K562 (cell line): ENCODE measurements at regions not wholly inside any gene's neighbourhood (a gene's known extent, or its start where the extent isn't known, plus 50 kb on each side); places are given as distances from the start of the nearest gene placed in this dataset.
A peak's percentile ranks its signal among the peaks of the same experiment; 100 is the strongest.

ENCODE experiments used
- ATAC-seq: fragments of 200-7000 bp; cut with Tn5 transposase; 3 replicates; pipeline ENCODE4 v1.9.1; 2020; ENCODE audit warnings: moderate library complexity
- BruUV-seq: library from RNA; stranded (reverse); fragments of 400-500 nt; replicated peaks from 2 replicates; lab custom pipeline; 2021; lab: Mats Ljungman, UMichigan
- CTCF ChIA-PET: fragments of 300-600 bp; formaldehyde crosslinking; extraction: SDS; loops from one replicate; lab custom pipeline; 2021; ENCODE audit warnings: low intra/inter-chr PET ratio; lab: Yijun Ruan, JAX
- POLR2A ChIA-PET: fragments of 300-600, 350-650 bp; sonication (Branson Sonifier 250); formaldehyde crosslinking; extraction: SDS; loops from one replicate; lab custom pipeline; 2021; ENCODE audit warnings: antibody characterized with exemption, inconsistent platforms; lab: Yijun Ruan, JAX
- DNase-seq, 4 experiments: peaks; one replicate each; pipeline versions ENCODE4 v3.0.0 to v3.0.0-alpha.2; 2011 to 2018; ENCODE audit warnings: low spot score in 3 of 4, mixed read lengths in 3 of 4; ENCODE audit errors: extremely low read depth in 1 of 4
- FAIRE-seq: peaks from 2 replicates; lab custom pipeline; 2011; peaks lifted over from hg19 to GRCh38; lab: Jason Lieb, UNC
- H2AFZ ChIP-seq: 2 replicates; pipeline ENCODE4 v1.6.0; 2011; ENCODE audit warnings: low read depth, low read length, control low read depth, inconsistent platforms
- H3K27ac ChIP-seq: fragments of 200-600 bp; 3 replicates; pipeline ENCODE4 v1.8.0; 2011; ENCODE audit warnings: low read depth, mild to moderate bottlenecking, control low read depth, inconsistent platforms, low read length, moderate library complexity, mixed read lengths; ENCODE audit errors: extremely low read depth
- H3K27me3 ChIP-seq, 2 experiments: fragments of 300-600 bp in 1 of 2; 2 replicates in 1 of 2; 3 replicates in 1 of 2; pipeline versions ENCODE4 v1.6.0 to v1.8.0; 2011; ENCODE audit warnings: inconsistent platforms in 2 of 2, low read length in 2 of 2, mild to moderate bottlenecking in 1 of 2, mixed read lengths in 1 of 2, moderate library complexity in 1 of 2; ENCODE audit not compliant: control insufficient read depth in 2 of 2, insufficient read depth in 2 of 2
- H3K36me3 ChIP-seq: fragments of 300-600 bp; 3 replicates; pipeline ENCODE4 v1.8.0; 2011; ENCODE audit warnings: mild to moderate bottlenecking, low read length, inconsistent platforms; ENCODE audit not compliant: control insufficient read depth, insufficient read depth
- H3K4me1 ChIP-seq, 2 experiments: fragments of 200-600 bp in 1 of 2; replicated peaks in 1 of 2; 2 replicates in 1 of 2; 3 replicates in 1 of 2; pipeline versions ENCODE4 v1.5.1 to v1.8.0; 2011; ENCODE audit warnings: inconsistent platforms in 2 of 2, low read length in 2 of 2, mild to moderate bottlenecking in 1 of 2, mixed read lengths in 1 of 2, moderate library complexity in 1 of 2; ENCODE audit not compliant: control insufficient read depth in 2 of 2, insufficient read depth in 2 of 2
- H3K4me2 ChIP-seq: 2 replicates; pipeline ENCODE4 v1.6.1; 2011; ENCODE audit warnings: low read length, control low read depth, inconsistent platforms, mixed read lengths; ENCODE audit not compliant: insufficient read depth
- H3K4me3 ChIP-seq: fragments of 200-600 bp; sonication (generic), shearing (Covaris generic); 2 replicates; pipeline ENCODE4 v1.5.1; 2016; ENCODE audit warnings: control low read depth, inconsistent platforms
- H3K79me2 ChIP-seq: fragments of 200-600 bp; 3 replicates; pipeline ENCODE4 v1.8.0; 2011; ENCODE audit warnings: low read length, inconsistent platforms; ENCODE audit not compliant: control insufficient read depth, insufficient read depth
- H3K9ac ChIP-seq, 2 experiments: 2 replicates each; pipeline versions ENCODE4 v1.6.0 to v1.6.1; 2011; ENCODE audit warnings: low read depth in 2 of 2, low read length in 2 of 2, control low read depth in 1 of 2, inconsistent platforms in 1 of 2, mild to moderate bottlenecking in 1 of 2, mixed read lengths in 1 of 2; ENCODE audit not compliant: insufficient read depth in 1 of 2
- H3K9me1 ChIP-seq: one replicate; pipeline ENCODE4 v1.6.0; 2011; ENCODE audit warnings: inconsistent platforms, mild to moderate bottlenecking, low read length, moderate library complexity; ENCODE audit not compliant: control insufficient read depth, insufficient read depth
- H3K9me3 ChIP-seq: replicated peaks from 2 replicates; pipeline ENCODE4 v1.5.1; 2011; ENCODE audit warnings: low read depth, low read length, inconsistent platforms; ENCODE audit not compliant: control insufficient read depth, insufficient read depth
- H4K20me1 ChIP-seq: replicated peaks from 2 replicates; pipeline ENCODE4 v1.6.1; 2011; ENCODE audit warnings: low read length, inconsistent platforms, mixed read lengths; ENCODE audit not compliant: control insufficient read depth, insufficient read depth
- MBD2 ChIP-seq: sonication (generic); IDR thresholded peaks from 2 replicates; pipeline ENCODE4 v1.6.1; 2016; ENCODE audit warnings: low read depth, borderline replicate concordance
- TRIM28 ChIP-seq: fragments of 450-650 bp; IDR thresholded peaks from 2 replicates; pipeline ENCODE4 v1.6.1; 2017
- ZNF165 ChIP-seq: fragments of 250-450 bp; sonication (Bioruptor Pico); IDR thresholded peaks from 2 replicates; pipeline ENCODE4 v1.4.0; 2020; ENCODE audit warnings: borderline replicate concordance
- ZNF23 ChIP-seq: fragments of 250-450 bp; sonication (Bioruptor Pico); IDR thresholded peaks from 2 replicates; pipeline ENCODE4 v1.4.0; 2020; ENCODE audit warnings: mild to moderate bottlenecking
- ZNF584 ChIP-seq: fragments of 200-800 bp; sonication (Bioruptor generic); IDR thresholded peaks from 2 replicates; pipeline ENCODE4 v1.6.1; 2016; ENCODE audit warnings: low read depth, mild to moderate bottlenecking, missing genetic modification characterization, missing compliant biosample characterization
- WGBS: fragments of 100-300 bp; shearing (Covaris generic); methylation state at CpG from one replicate; pipeline ENCODE4 v1.1.6; 2016; ENCODE audit warnings: low coverage, mixed read lengths; ENCODE audit not compliant: insufficient coverage; ENCODE audit errors: missing lambda C conversion rate; 5-methylcytosine and 5-hydroxymethylcytosine counted together
- in situ Hi-C: fragments of 300-500 bp; cut with MboI; formaldehyde crosslinking; loops from 4 replicates; pipeline ENCODE4 v1.15.0; 2018; ENCODE audit warnings: inconsistent platforms, mixed read lengths
- intact Hi-C: fragments of 100-400 bp; cut with micrococcal nuclease; formaldehyde crosslinking; loops from 2 replicates; pipeline ENCODE4 v1.14.2; 2022
- TF ChIP-seq, protein P1 (sequence below), 3 experiments: fragments of 200-800 bp in 1 of 3; fragments of 250-450 bp in 1 of 3; fragments of 450-650 bp in 1 of 3; sonication (Bioruptor Pico) in 1 of 3; sonication (Bioruptor generic) in 1 of 3; formaldehyde crosslinking in 1 of 3; IDR thresholded peaks; 2 replicates each; pipeline versions ENCODE4 v1.6.1 to v1.8.0; 2016 to 2022; ENCODE audit warnings: mild to moderate bottlenecking in 2 of 3, missing genetic modification characterization in 2 of 3, missing compliant biosample characterization in 1 of 3, moderate library complexity in 1 of 3

DNA sequence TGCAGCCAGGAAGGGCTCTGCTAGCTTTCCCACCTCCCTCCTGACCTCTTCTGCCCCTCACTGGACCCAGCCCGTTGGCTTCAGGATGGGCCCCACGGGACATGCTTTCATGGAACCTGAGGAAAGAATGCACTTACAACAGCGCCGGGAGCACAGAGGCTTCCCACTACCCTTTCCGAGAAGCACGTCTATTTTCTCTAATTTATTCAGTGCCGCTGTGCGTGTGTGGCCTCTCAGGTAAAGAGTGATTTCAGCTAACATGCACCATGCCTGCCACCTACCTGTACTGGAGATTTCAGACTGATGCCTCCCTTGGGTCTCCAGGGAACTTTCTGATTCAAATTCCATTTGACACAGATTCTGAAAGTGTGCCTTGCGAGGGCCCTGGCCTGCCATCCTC lies 140.1 kb downstream of the CYLD start:
- H2AFZ ChIP-seq: no peak overlapping the region
- 0 out of 2 replicates have a peak overlapping the region, but pooled peaks have one; percentile 4 for H3K4me2 ChIP-seq
- in situ Hi-C loops: no loop called here
- CTCF ChIA-PET: no interaction called here
- no peak overlapping the region for H3K27ac ChIP-seq
- no peaks in the 10 kb centered on the region; a peak in 1 of 5 replicates for H3K27me3 ChIP-seq
- POLR2A ChIA-PET: no interaction called here
- no peaks in the 10 kb centered on the region for H4K20me1 ChIP-seq
- H3K79me2 ChIP-seq: no peaks in the 10 kb centered on the region
- H3K36me3 ChIP-seq: no peaks in the 10 kb centered on the region
- no peaks in the 10 kb centered on the region for H3K9me1 ChIP-seq
- H3K9me3 ChIP-seq: no peaks in the 10 kb centered on the region
- BruUV-seq: no TSS peak
- no peak for ATAC-seq
- peaks cover 0 to 3% of the 10 kb centered on the region in 2 experiments; a peak in 2 of 5 replicates for H3K4me1 ChIP-seq
- no peak overlapping the region for H3K9ac ChIP-seq
- TF ChIP-seq TRIM28 (no peak), ZNF584 (CRISPR knock-in tag) (no peak), ZNF23 (CRISPR knock-in tag) (no peak), MBD2 (no peak), ZNF165 (CRISPR knock-in tag) (no peak)
- TF ChIP-seq, protein P1, sequence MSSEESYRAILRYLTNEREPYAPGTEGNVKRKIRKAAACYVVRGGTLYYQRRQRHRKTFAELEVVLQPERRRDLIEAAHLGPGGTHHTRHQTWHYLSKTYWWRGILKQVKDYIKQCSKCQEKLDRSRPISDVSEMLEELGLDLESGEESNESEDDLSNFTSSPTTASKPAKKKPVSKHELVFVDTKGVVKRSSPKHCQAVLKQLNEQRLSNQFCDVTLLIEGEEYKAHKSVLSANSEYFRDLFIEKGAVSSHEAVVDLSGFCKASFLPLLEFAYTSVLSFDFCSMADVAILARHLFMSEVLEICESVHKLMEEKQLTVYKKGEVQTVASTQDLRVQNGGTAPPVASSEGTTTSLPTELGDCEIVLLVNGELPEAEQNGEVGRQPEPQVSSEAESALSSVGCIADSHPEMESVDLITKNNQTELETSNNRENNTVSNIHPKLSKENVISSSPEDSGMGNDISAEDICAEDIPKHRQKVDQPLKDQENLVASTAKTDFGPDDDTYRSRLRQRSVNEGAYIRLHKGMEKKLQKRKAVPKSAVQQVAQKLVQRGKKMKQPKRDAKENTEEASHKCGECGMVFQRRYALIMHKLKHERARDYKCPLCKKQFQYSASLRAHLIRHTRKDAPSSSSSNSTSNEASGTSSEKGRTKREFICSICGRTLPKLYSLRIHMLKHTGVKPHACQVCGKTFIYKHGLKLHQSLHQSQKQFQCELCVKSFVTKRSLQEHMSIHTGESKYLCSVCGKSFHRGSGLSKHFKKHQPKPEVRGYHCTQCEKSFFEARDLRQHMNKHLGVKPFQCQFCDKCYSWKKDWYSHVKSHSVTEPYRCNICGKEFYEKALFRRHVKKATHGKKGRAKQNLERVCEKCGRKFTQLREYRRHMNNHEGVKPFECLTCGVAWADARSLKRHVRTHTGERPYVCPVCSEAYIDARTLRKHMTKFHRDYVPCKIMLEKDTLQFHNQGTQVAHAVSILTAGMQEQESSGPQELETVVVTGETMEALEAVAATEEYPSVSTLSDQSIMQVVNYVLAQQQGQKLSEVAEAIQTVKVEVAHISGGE (CRISPR knock-in tag; IDR thresholded peaks at IDR 0.05): no peak
- TF ChIP-seq, all 486 proteins: peak for 0
- WGBS: 0% methylated on average over 9 of the region's 9 CpGs
- FAIRE-seq (no peak), DNase-seq (no peak)
- intact Hi-C loops: loop anchor here (2.0 to 5.0 kb wide), 2 partner anchors 41 to 60 kb away; no protein-coding TSS in a partner anchor
- H3K4me3 ChIP-seq: no peak overlapping the region
